Panc1 (cell line): ENCODE measurements at regions not wholly inside any gene's neighbourhood (a gene's known extent, or its start where the extent isn't known, plus 50 kb on each side); places are given as distances from the start of the nearest gene placed in this dataset.

Source experiments
- ATAC-seq: fragments of 200-7000 bp; cut with Tn5 transposase; 2 replicates; pipeline ENCODE4 v1.9.1; 2020; ENCODE audit warnings: mild to moderate bottlenecking, moderate library complexity
- BruUV-seq: library from RNA; stranded (reverse); fragments of 400-500 nt; replicated peaks from 2 replicates; lab custom pipeline; 2021; lab: Mats Ljungman, UMichigan
- CTCF ChIA-PET: fragments of 300-600 bp; sonication (Branson Sonifier 250); formaldehyde crosslinking; loops from one replicate; lab custom pipeline; 2022; ENCODE audit warnings: antibody characterized with exemption; lab: Charles Lee
- POLR2A ChIA-PET: fragments of 300-600 bp; sonication (Branson Sonifier 250); formaldehyde crosslinking; loops from one replicate; lab custom pipeline; 2022; ENCODE audit warnings: antibody characterized with exemption; lab: Charles Lee
- DNase-seq: peaks from one replicate; pipeline ENCODE4 v3.0.0-alpha.2; 2010; ENCODE audit warnings: low read depth, low spot score
- H3K27ac ChIP-seq: 2 replicates; pipeline ENCODE4 v1.5.1; 2011; ENCODE audit warnings: mild to moderate bottlenecking, low read length, inconsistent platforms
- H3K27me3 ChIP-seq: fragments of 200-500 bp; sonication (Bioruptor generic); 2 replicates; pipeline ENCODE4 v1.6.0; 2014; ENCODE audit warnings: low read length, inconsistent platforms; ENCODE audit not compliant: control insufficient read depth, insufficient read depth
- H3K36me3 ChIP-seq: fragments of 200-500 bp; sonication (Bioruptor generic); 2 replicates; pipeline ENCODE4 v1.5.1; 2014; ENCODE audit warnings: inconsistent platforms, mild to moderate bottlenecking, low read length, moderate library complexity; ENCODE audit not compliant: control insufficient read depth, insufficient read depth
- H3K4me1 ChIP-seq: 2 replicates; pipeline ENCODE4 v1.5.1; 2011; ENCODE audit warnings: inconsistent platforms, mild to moderate bottlenecking, low read length, moderate library complexity; ENCODE audit not compliant: control insufficient read depth, insufficient read depth
- H3K4me3 ChIP-seq, 2 experiments: 2 replicates each; pipeline ENCODE4 v1.5.1; 2011 to 2012; ENCODE audit warnings: low read depth in 2 of 2, low read length in 2 of 2, mild to moderate bottlenecking in 2 of 2, inconsistent platforms in 1 of 2, moderate library complexity in 1 of 2
- H3K9me3 ChIP-seq: fragments of 200-500 bp; sonication (Bioruptor generic); 2 replicates; pipeline ENCODE4 v1.5.1; 2014; ENCODE audit warnings: low read depth, mild to moderate bottlenecking, inconsistent platforms, low read length, moderate library complexity; ENCODE audit not compliant: control insufficient read depth, insufficient read depth
- POLR2AphosphoS5 ChIP-seq: IDR thresholded peaks from 2 replicates; pipeline ENCODE4 v1.6.1; 2012; ENCODE audit warnings: mild to moderate bottlenecking, low read depth, low read length, moderate library complexity
- SIN3A ChIP-seq: IDR thresholded peaks from 2 replicates; pipeline ENCODE4 v1.6.1; 2012; ENCODE audit warnings: low read depth, mild to moderate bottlenecking, low read length, moderate library complexity, borderline replicate concordance; ENCODE audit not compliant: insufficient read depth
- TCF7L2 ChIP-seq: IDR thresholded peaks from 2 replicates; pipeline ENCODE4 v1.6.1; 2011; ENCODE audit warnings: mild to moderate bottlenecking, low read depth, low read length, inconsistent platforms
- in situ Hi-C: cut with HindIII; loops from 2 replicates; pipeline ENCODE4 v1.10.0; 2016; ENCODE audit warnings: low sequenced_read_pairs, low pct_unique_long_range_greater_than_20kb
- intact Hi-C: fragments of 100-400 bp; cut with micrococcal nuclease; formaldehyde crosslinking; loops from one replicate; pipeline ENCODE4 v1.10.0; 2022; ENCODE audit not compliant: unreplicated experiment
- TF ChIP-seq, protein P1 (sequence below): fragments of 450-650 bp; IDR thresholded peaks from 2 replicates; pipeline ENCODE4 v1.5.1; 2017; ENCODE audit warnings: mild to moderate bottlenecking
- TF ChIP-seq, protein P2 (sequence below), 2 experiments: IDR thresholded peaks; 2 replicates each; pipeline ENCODE4 v1.6.1; 2011 to 2012; ENCODE audit warnings: low read depth in 2 of 2, control low read depth in 1 of 2, low read length in 1 of 2, mild to moderate bottlenecking in 1 of 2, moderate library complexity in 1 of 2; ENCODE audit not compliant: insufficient read depth in 1 of 2

DNA sequence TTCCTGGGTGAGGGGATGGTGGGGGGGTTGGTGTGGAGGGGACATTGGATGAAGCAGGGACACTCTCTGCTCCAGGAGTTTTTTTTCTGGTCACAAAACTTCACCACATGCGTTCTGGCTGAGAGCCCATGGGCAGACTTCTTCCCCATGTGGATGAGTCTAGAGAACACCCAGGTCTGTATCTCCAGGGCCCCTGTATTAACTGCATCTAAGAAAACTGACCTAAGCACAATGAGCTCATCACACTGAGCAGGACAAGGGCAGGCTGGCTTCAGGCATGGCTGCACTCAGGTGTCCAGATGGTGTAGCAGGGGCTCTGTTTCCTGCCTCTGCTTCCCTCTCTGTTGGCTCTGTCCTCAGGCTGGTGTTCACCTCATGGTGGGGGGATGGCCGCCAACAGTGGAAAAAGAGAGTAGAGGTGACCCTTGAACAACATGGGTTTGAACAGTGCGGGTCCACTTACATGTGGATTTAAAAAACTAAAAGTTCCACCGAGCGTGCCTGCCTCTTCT is 85.3 kb upstream of the STC2 start:
- in situ Hi-C loops (no loop called here), intact Hi-C loops (no loop called here)
- Histone ChIP-seq H3K36me3 (no peaks in the 10 kb centered on the region), H3K4me1 (no peaks in the 10 kb centered on the region), H3K27ac (no peak overlapping the region), H3K9me3 (no peaks in the 10 kb centered on the region), H3K27me3 (no peaks in the 10 kb centered on the region), H3K4me3 (no peak overlapping the region)
- ATAC-seq (0 out of 2 replicates have a peak, but pooled peaks have one; percentile 34), DNase-seq (no peak)
- CTCF ChIA-PET, result no interaction called here
- POLR2A ChIA-PET, result no interaction called here
- TF ChIP-seq SIN3A (no peak), POLR2AphosphoS5 (no peak), TCF7L2 (no peak)
- TF ChIP-seq, protein P1, sequence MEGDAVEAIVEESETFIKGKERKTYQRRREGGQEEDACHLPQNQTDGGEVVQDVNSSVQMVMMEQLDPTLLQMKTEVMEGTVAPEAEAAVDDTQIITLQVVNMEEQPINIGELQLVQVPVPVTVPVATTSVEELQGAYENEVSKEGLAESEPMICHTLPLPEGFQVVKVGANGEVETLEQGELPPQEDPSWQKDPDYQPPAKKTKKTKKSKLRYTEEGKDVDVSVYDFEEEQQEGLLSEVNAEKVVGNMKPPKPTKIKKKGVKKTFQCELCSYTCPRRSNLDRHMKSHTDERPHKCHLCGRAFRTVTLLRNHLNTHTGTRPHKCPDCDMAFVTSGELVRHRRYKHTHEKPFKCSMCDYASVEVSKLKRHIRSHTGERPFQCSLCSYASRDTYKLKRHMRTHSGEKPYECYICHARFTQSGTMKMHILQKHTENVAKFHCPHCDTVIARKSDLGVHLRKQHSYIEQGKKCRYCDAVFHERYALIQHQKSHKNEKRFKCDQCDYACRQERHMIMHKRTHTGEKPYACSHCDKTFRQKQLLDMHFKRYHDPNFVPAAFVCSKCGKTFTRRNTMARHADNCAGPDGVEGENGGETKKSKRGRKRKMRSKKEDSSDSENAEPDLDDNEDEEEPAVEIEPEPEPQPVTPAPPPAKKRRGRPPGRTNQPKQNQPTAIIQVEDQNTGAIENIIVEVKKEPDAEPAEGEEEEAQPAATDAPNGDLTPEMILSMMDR, result no peak
- TF ChIP-seq, protein P2, sequence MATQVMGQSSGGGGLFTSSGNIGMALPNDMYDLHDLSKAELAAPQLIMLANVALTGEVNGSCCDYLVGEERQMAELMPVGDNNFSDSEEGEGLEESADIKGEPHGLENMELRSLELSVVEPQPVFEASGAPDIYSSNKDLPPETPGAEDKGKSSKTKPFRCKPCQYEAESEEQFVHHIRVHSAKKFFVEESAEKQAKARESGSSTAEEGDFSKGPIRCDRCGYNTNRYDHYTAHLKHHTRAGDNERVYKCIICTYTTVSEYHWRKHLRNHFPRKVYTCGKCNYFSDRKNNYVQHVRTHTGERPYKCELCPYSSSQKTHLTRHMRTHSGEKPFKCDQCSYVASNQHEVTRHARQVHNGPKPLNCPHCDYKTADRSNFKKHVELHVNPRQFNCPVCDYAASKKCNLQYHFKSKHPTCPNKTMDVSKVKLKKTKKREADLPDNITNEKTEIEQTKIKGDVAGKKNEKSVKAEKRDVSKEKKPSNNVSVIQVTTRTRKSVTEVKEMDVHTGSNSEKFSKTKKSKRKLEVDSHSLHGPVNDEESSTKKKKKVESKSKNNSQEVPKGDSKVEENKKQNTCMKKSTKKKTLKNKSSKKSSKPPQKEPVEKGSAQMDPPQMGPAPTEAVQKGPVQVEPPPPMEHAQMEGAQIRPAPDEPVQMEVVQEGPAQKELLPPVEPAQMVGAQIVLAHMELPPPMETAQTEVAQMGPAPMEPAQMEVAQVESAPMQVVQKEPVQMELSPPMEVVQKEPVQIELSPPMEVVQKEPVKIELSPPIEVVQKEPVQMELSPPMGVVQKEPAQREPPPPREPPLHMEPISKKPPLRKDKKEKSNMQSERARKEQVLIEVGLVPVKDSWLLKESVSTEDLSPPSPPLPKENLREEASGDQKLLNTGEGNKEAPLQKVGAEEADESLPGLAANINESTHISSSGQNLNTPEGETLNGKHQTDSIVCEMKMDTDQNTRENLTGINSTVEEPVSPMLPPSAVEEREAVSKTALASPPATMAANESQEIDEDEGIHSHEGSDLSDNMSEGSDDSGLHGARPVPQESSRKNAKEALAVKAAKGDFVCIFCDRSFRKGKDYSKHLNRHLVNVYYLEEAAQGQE (IDR thresholded peaks at IDR 0.05; ENCODE audit: insufficient read depth in 1 of 2, low read depth in 2 of 2, low read length in 1 of 2), result no peak
- no TSS peak for BruUV-seq

DNA sequence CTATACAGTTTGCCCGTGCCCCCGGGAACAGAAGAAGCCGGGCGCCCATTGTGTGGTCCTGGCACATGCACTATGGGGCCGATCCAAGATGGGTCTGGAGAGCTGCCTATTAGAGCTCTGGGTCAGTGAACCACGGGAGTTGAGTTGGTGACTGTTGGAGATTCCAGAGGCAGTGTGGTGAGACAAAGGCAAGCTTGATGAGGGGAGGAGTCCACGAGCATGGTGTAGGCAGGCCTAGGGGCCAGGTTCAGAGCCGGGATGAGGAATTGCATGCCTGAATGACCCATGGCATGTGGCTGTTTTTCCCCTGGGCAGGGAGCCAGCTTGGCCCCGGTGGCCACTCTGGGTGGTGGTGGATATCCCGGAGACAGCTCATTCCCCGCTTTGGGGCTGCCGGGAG is 84.4 kb upstream of the STC2 start:
- intact Hi-C loops (no loop called here), in situ Hi-C loops (no loop called here)
- Histone ChIP-seq H3K27ac (no peak overlapping the region), H3K36me3 (no peaks in the 10 kb centered on the region), H3K9me3 (no peaks in the 10 kb centered on the region), H3K27me3 (no peaks in the 10 kb centered on the region), H3K4me3 (no peak overlapping the region), H3K4me1 (no peaks in the 10 kb centered on the region)
- ATAC-seq, result no peak
- TF ChIP-seq SIN3A (no peak), TCF7L2 (no peak), POLR2AphosphoS5 (no peak)
- TF ChIP-seq, protein P2 (IDR thresholded peaks at IDR 0.05; ENCODE audit: insufficient read depth in 1 of 2, low read depth in 2 of 2, low read length in 1 of 2), result no peak
- TF ChIP-seq, protein P1, result no peak
- CTCF ChIA-PET, result no interaction called here
- POLR2A ChIA-PET, result no interaction called here
- no TSS peak for BruUV-seq
- no peak for DNase-seq
